ENCODE measurements at regions not wholly inside any gene's neighbourhood (a gene's known extent, or its start where the extent isn't known, plus 50 kb on each side); places are given as distances from the start of the nearest gene placed in this dataset.

DNA sequence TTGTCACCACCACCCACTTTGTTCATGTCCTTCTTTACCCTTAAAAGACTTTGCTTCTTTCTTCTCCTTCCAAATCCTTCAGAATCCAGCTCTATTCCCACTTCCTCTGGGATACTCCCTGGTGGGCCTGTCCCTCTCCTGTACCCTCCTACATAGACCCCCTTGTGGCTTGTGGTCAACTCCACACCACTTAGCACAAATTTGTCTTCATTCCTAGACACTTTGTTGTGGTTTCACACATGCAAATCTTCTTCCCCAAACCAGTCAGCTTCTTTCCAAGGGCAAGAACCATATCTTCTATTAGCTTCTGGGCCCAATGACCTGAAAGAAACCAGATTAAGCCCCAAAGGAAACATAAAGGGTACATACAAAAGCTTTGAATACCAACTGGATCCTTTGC lies 342.4 kb downstream of the TNS1 start:
- TF ChIP-seq, protein P1, sequence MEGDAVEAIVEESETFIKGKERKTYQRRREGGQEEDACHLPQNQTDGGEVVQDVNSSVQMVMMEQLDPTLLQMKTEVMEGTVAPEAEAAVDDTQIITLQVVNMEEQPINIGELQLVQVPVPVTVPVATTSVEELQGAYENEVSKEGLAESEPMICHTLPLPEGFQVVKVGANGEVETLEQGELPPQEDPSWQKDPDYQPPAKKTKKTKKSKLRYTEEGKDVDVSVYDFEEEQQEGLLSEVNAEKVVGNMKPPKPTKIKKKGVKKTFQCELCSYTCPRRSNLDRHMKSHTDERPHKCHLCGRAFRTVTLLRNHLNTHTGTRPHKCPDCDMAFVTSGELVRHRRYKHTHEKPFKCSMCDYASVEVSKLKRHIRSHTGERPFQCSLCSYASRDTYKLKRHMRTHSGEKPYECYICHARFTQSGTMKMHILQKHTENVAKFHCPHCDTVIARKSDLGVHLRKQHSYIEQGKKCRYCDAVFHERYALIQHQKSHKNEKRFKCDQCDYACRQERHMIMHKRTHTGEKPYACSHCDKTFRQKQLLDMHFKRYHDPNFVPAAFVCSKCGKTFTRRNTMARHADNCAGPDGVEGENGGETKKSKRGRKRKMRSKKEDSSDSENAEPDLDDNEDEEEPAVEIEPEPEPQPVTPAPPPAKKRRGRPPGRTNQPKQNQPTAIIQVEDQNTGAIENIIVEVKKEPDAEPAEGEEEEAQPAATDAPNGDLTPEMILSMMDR (IDR thresholded peaks at IDR 0.05), result no peak
- no peak for TF ChIP-seq POLR2A (IDR thresholded peaks at IDR 0.05)

Measured in testis (tissue), 2 donors.